Natural killer cell (primary cell): ENCODE measurements at regions not wholly inside any gene's neighbourhood (a gene's known extent, or its start where the extent isn't known, plus 50 kb on each side); places are given as distances from the start of the nearest gene placed in this dataset.

Experiments used
- ATAC-seq, 3 donors: fragments of 150-1000 bp in 2 of 3; fragments of 200-7000 bp in 1 of 3; cut with Tn5 transposase; 1 replicate in 1 of 3; 2 replicates in 2 of 3; pipeline ENCODE4 v1.10.0; 2021; ENCODE audit warnings: mild to moderate bottlenecking in 2 of 3, moderate library complexity in 2 of 3
- DNase-seq, 2 donors: peaks; one replicate each; pipeline versions ENCODE4 v3.0.0 to v3.0.0-alpha.2; 2013 to 2021; ENCODE audit warnings: mixed read lengths in 1 of 2
- H3K27ac ChIP-seq: one replicate; pipeline ENCODE4 v1.5.1; 2013; ENCODE audit warnings: mild to moderate bottlenecking, low read length
- H3K27me3 ChIP-seq: one replicate; pipeline ENCODE4 v1.6.1; 2013; ENCODE audit warnings: low read length; ENCODE audit not compliant: control insufficient read depth, insufficient read depth
- H3K36me3 ChIP-seq: one replicate; pipeline ENCODE4 v1.6.1; 2013; ENCODE audit warnings: low read length; ENCODE audit not compliant: control insufficient read depth, insufficient read depth
- H3K4me1 ChIP-seq: one replicate; pipeline ENCODE4 v1.6.1; 2013; ENCODE audit warnings: low read length; ENCODE audit not compliant: control insufficient read depth, insufficient read depth
- H3K4me3 ChIP-seq: one replicate; pipeline ENCODE4 v1.5.1; 2013; ENCODE audit warnings: low read length
- H3K9me3 ChIP-seq: one replicate; pipeline ENCODE4 v1.6.1; 2013; ENCODE audit warnings: low read length; ENCODE audit not compliant: control insufficient read depth, insufficient read depth
- H3K27ac Mint-ChIP-seq, 2 donors: one replicate each; pipeline ENCODE4 v1.8.0; 2022; ENCODE audit warnings: mild to moderate bottlenecking in 2 of 2, mixed read lengths in 2 of 2, moderate library complexity in 1 of 2
- H3K27me3 Mint-ChIP-seq, 2 donors: one replicate each; pipeline ENCODE4 v1.8.0; 2022; ENCODE audit warnings: low read depth in 2 of 2, mixed read lengths in 2 of 2
- H3K36me3 Mint-ChIP-seq: one replicate; pipeline ENCODE4 v1.8.0; 2022; ENCODE audit warnings: mixed read lengths
- H3K4me1 Mint-ChIP-seq, 2 donors: one replicate each; pipeline ENCODE4 v1.8.0; 2022; ENCODE audit warnings: mixed read lengths in 2 of 2
- H3K4me3 Mint-ChIP-seq: one replicate; pipeline ENCODE4 v1.8.0; 2022; ENCODE audit warnings: mild to moderate bottlenecking, moderate library complexity, mixed read lengths
- H3K9me3 Mint-ChIP-seq, 2 donors: one replicate each; pipeline ENCODE4 v1.8.0; 2022; ENCODE audit warnings: mixed read lengths in 2 of 2
- CTCF ChIP-seq: fragments of 200-600 bp; IDR thresholded peaks from one replicate; pipeline ENCODE4 v1.8.0; 2022; ENCODE audit warnings: antibody characterized with exemption
- WGBS: methylation state at CpG from one replicate; pipeline ENCODE4 v1.1.7; 2013; ENCODE audit warnings: missing lambda C conversion rate; ENCODE audit not compliant: insufficient coverage; 5-methylcytosine and 5-hydroxymethylcytosine counted together
- intact Hi-C: fragments of 100-400 bp; cut with micrococcal nuclease; formaldehyde crosslinking; loops from one replicate; pipeline ENCODE4 v1.14.2; 2022

DNA sequence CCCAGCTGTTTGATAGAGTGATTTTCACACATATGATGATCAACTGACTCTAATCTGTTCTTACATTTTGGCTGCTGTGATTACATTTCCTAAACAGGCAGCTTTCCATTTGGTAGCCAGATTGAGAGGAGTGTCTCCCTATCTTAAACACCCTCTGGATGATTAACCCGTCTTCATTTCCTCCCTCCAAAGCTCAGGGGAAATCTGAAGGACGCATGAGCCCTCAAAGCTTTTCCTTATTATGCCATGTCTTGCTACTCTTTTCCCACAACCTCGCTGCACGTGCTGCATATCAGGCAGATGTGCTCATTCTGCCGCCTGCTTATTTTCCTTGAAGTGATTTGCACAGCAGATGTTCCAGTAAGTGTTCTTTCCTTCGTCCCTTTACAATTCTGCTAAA lies 837.4 kb downstream of the LRRTM4 start:
- no peak overlapping the region for H3K27ac Mint-ChIP-seq

DNA sequence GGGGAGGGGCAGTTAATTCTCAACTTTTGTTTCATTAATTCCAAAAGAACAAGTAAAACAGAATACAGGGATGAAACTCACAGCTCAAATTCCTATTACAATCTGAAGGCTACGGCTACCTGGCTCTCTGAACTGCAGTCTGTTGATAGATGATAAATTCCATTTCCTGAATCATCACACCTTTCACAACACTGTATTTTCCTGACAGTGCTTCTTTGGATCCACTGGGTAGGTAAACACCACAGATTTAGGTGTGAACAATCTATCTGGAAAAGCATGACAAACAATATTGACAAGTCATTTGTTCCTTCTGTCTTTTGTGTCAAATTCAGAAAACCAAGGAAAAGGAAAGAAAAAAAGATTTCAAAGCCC lies 843.2 kb downstream of the LRRTM4 start:
- peaks cover 6 to 12% of the 10 kb centered on the region in 2 donors for H3K9me3 Mint-ChIP-seq
- WGBS = 60% methylated on average over 1 of the region's 1 CpG
- peaks cover 5% of the 10 kb centered on the region for H3K9me3 ChIP-seq
- TF ChIP-seq CTCF = no peak
- no peaks in the 10 kb centered on the region for H3K4me1 ChIP-seq
- H3K27me3 ChIP-seq = no peaks in the 10 kb centered on the region
- no peaks in the 10 kb centered on the region for H3K27me3 Mint-ChIP-seq
- no peak overlapping the region for H3K4me3 Mint-ChIP-seq
- H3K27ac Mint-ChIP-seq = no peak overlapping the region
- no peak overlapping the region for H3K27ac ChIP-seq
- no peaks in the 10 kb centered on the region for H3K36me3 Mint-ChIP-seq
- no peak for DNase-seq
- ATAC-seq = no peak
- intact Hi-C loops = no loop called here
- H3K4me1 Mint-ChIP-seq = no peaks in the 10 kb centered on the region
- H3K36me3 ChIP-seq = no peaks in the 10 kb centered on the region
- H3K4me3 ChIP-seq = no peak overlapping the region

More for the DNA sequence above, 837.4 kb downstream of the LRRTM4 start:
- ATAC-seq = no peak
- Mint-ChIP-seq H3K36me3 (no peaks in the 10 kb centered on the region), H3K27me3 (no peaks in the 10 kb centered on the region), H3K9me3 (peaks cover 14 to 20% of the 10 kb centered on the region in 2 donors), H3K4me1 (no peaks in the 10 kb centered on the region), H3K4me3 (no peak overlapping the region)
- no peak for DNase-seq
- WGBS = 51% methylated on average over 6 of the region's 6 CpGs
- Histone ChIP-seq H3K27me3 (no peaks in the 10 kb centered on the region), H3K4me3 (no peak overlapping the region), H3K27ac (no peak overlapping the region), H3K9me3 (peaks cover 7% of the 10 kb centered on the region), H3K4me1 (no peaks in the 10 kb centered on the region), H3K36me3 (no peaks in the 10 kb centered on the region)
- intact Hi-C loops = no loop called here
- TF ChIP-seq CTCF = no peak

- H3K4me1 ChIP-seq = no peaks in the 10 kb centered on the region
- H3K27me3 ChIP-seq = no peaks in the 10 kb centered on the region
- Mint-ChIP-seq H3K4me1 (no peaks in the 10 kb centered on the region), H3K9me3 (peaks cover 6 to 12% of the 10 kb centered on the region in 2 donors), H3K27me3 (no peaks in the 10 kb centered on the region), H3K36me3 (no peaks in the 10 kb centered on the region), H3K4me3 (no peak overlapping the region), H3K27ac (no peak overlapping the region)
- intact Hi-C loops = no loop called here
- H3K4me3 ChIP-seq = no peak overlapping the region
- WGBS = 82% methylated on average over 1 of the region's 3 CpGs
- H3K9me3 ChIP-seq = peaks cover 5% of the 10 kb centered on the region
- H3K27ac ChIP-seq = no peak overlapping the region
- ATAC-seq = no peak
- DNase-seq = no peak
- no peak for TF ChIP-seq CTCF
- H3K36me3 ChIP-seq = no peaks in the 10 kb centered on the region
Measured at GRCh38 chr2:76678383-76679024, 843.7 kb downstream of the LRRTM4 start.

- H3K27ac Mint-ChIP-seq = no peak overlapping the region
- no peaks in the 10 kb centered on the region for H3K4me1 Mint-ChIP-seq
- Histone ChIP-seq H3K36me3 (no peaks in the 10 kb centered on the region), H3K27me3 (no peaks in the 10 kb centered on the region), H3K27ac (no peak overlapping the region), H3K4me1 (no peaks in the 10 kb centered on the region), H3K4me3 (no peak overlapping the region), H3K9me3 (no peaks in the 10 kb centered on the region)
- DNase-seq = no peak
- no peak for TF ChIP-seq CTCF
- no peak for ATAC-seq
- no peaks in the 10 kb centered on the region for H3K27me3 Mint-ChIP-seq
- intact Hi-C loops = no loop called here
- no peaks in the 10 kb centered on the region for H3K36me3 Mint-ChIP-seq
- no peak overlapping the region for H3K4me3 Mint-ChIP-seq
- peaks cover 8 to 13% of the 10 kb centered on the region in 2 donors for H3K9me3 Mint-ChIP-seq
Measured at GRCh38 chr2:76675212-76675611, 847.0 kb downstream of the LRRTM4 start.
